PC-9 (cell line): ENCODE measurements at regions not wholly inside any gene's neighbourhood (a gene's known extent, or its start where the extent isn't known, plus 50 kb on each side); places are given as distances from the start of the nearest gene placed in this dataset.
"Not testable (repeated sequence)": the region's sequence is repeated elsewhere in the genome, so short reads cannot be mapped to it uniquely, and the experiment has no call there.

Experiments used
- BruUV-seq: library from RNA; stranded (reverse); fragments of 400-500 nt; replicated peaks from 2 replicates; lab custom pipeline; 2021; lab: Mats Ljungman, UMichigan
- CTCF ChIA-PET: fragments of 300-600 bp; sonication (Branson Sonifier 250); formaldehyde crosslinking; loops from one replicate; lab custom pipeline; 2022; ENCODE audit warnings: antibody characterized with exemption; lab: Charles Lee
- POLR2A ChIA-PET: fragments of 300-600 bp; sonication (Branson Sonifier 250); formaldehyde crosslinking; loops from one replicate; lab custom pipeline; 2022; ENCODE audit warnings: antibody characterized with exemption; ENCODE audit not compliant: unreplicated experiment; lab: Charles Lee
- DNase-seq, 2 experiments: peaks; one replicate each; pipeline versions ENCODE4 v3.0.0 to v3.0.0-alpha.2; 2015 to 2022; ENCODE audit warnings: mixed read lengths in 1 of 2
- H2AFZ ChIP-seq: fragments of 200-600 bp; sonication (generic); 2 replicates; pipeline ENCODE4 v1.8.1; 2017; ENCODE audit warnings: antibody characterized with exemption
- H3F3A ChIP-seq: fragments of 200-600 bp; sonication (generic); 2 replicates; pipeline ENCODE4 v1.8.1; 2017; ENCODE audit warnings: antibody characterized with exemption, mild to moderate bottlenecking, low read depth; ENCODE audit not compliant: insufficient read depth
- H3K27ac ChIP-seq: fragments of 200-600 bp; sonication (generic); 2 replicates; pipeline ENCODE4 v1.6.1; 2016; ENCODE audit warnings: mixed run types
- H3K27me3 ChIP-seq: fragments of 200-600 bp; sonication (generic); 2 replicates; pipeline ENCODE4 v1.6.1; 2016; ENCODE audit warnings: low read depth, mixed run types; ENCODE audit not compliant: insufficient read depth
- H3K36me3 ChIP-seq: fragments of 200-600 bp; sonication (generic); 2 replicates; pipeline ENCODE4 v1.6.1; 2016; ENCODE audit warnings: low read depth, mixed run types
- H3K4me1 ChIP-seq: fragments of 200-600 bp; sonication (generic); replicated peaks from 2 replicates; pipeline ENCODE4 v1.6.1; 2016; ENCODE audit warnings: mixed run types; ENCODE audit not compliant: insufficient read depth
- H3K4me2 ChIP-seq: fragments of 200-600 bp; sonication (generic); 2 replicates; pipeline ENCODE4 v1.6.1; 2017; ENCODE audit warnings: mixed run types
- H3K4me3 ChIP-seq: fragments of 200-600 bp; sonication (generic); 2 replicates; pipeline ENCODE4 v1.6.1; 2016; ENCODE audit warnings: mixed run types
- H3K79me2 ChIP-seq: fragments of 200-600 bp; sonication (generic); 2 replicates; pipeline ENCODE4 v1.6.1; 2017; ENCODE audit warnings: low read depth, mixed run types
- H3K9me2 ChIP-seq: fragments of 200-600 bp; sonication (generic); 2 replicates; pipeline ENCODE4 v1.8.1; 2017; ENCODE audit warnings: mild to moderate bottlenecking; ENCODE audit not compliant: insufficient read depth
- H3K9me3 ChIP-seq: fragments of 200-600 bp; sonication (generic); 2 replicates; pipeline ENCODE4 v1.8.1; 2016; ENCODE audit warnings: low read depth; ENCODE audit not compliant: insufficient read depth
- H4K20me1 ChIP-seq: fragments of 200-600 bp; sonication (generic); 2 replicates; pipeline ENCODE4 v1.8.1; 2017; ENCODE audit not compliant: insufficient read depth
- EZH2 ChIP-seq: fragments of 200-600 bp; sonication (generic); IDR thresholded peaks from 2 replicates; pipeline ENCODE4 v1.8.0; 2017; ENCODE audit warnings: antibody characterized with exemption, low read depth
- intact Hi-C: fragments of 100-400 bp; cut with micrococcal nuclease; formaldehyde crosslinking; loops from one replicate; pipeline ENCODE4 v1.10.0; 2022; ENCODE audit not compliant: unreplicated experiment
- TF ChIP-seq, protein P1 (sequence below): fragments of 200-600 bp; sonication (generic); conservative IDR thresholded peaks from 2 replicates; pipeline ENCODE4 v1.6.1; 2017; ENCODE audit warnings: mixed run types, antibody characterized with exemption, mild to moderate bottlenecking, moderate library complexity

DNA sequence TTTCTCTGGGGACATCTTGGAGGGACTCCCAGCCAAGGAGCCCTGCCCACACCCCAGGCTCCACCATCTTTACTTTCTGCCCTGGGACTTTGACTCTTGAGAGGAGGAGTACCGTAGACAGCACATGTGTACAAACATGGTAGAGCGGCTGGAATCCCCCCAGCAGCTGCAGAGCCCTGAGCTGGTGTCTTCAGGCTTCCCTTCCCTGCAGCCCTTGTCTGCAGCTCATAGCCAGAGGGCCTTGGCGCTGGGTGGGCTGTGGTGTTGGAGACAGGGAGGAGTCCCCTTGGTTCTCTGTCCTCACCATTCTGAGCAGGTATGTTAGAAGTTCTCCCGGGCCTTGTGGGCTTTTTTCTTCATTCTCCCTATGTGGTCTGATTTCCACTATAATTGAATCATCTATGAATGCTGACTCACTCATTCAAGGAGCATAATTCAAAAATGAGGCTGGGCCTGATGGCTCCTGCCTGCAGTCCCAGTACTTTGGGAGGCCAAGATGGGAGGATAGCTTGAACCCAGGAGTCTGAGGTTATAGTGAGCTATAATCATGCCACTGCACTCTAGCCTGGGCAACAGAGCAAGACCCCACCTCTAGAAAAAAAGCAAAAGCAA is 97.8 kb upstream of the MEF2A start:
- H3K4me3 ChIP-seq = no peak overlapping the region
- no peak for TF ChIP-seq EZH2
- TF ChIP-seq, protein P1, sequence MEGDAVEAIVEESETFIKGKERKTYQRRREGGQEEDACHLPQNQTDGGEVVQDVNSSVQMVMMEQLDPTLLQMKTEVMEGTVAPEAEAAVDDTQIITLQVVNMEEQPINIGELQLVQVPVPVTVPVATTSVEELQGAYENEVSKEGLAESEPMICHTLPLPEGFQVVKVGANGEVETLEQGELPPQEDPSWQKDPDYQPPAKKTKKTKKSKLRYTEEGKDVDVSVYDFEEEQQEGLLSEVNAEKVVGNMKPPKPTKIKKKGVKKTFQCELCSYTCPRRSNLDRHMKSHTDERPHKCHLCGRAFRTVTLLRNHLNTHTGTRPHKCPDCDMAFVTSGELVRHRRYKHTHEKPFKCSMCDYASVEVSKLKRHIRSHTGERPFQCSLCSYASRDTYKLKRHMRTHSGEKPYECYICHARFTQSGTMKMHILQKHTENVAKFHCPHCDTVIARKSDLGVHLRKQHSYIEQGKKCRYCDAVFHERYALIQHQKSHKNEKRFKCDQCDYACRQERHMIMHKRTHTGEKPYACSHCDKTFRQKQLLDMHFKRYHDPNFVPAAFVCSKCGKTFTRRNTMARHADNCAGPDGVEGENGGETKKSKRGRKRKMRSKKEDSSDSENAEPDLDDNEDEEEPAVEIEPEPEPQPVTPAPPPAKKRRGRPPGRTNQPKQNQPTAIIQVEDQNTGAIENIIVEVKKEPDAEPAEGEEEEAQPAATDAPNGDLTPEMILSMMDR = no peak
- H3K27me3 ChIP-seq = no peaks in the 10 kb centered on the region
- H4K20me1 ChIP-seq = no peaks in the 10 kb centered on the region
- POLR2A ChIA-PET = no interaction called here
- CTCF ChIA-PET = no interaction called here
- H3K27ac ChIP-seq = no peak overlapping the region
- peaks cover 6% of the 10 kb centered on the region; the same call in 1 of the 2 replicates for H3K9me3 ChIP-seq
- no peak overlapping the region for H2AFZ ChIP-seq
- intact Hi-C loops = no loop called here
- no peaks in the 10 kb centered on the region for H3F3A ChIP-seq
- H3K4me2 ChIP-seq = no peak overlapping the region
- no peak for DNase-seq
- H3K9me2 ChIP-seq = no peaks in the 10 kb centered on the region
- BruUV-seq = no TSS peak
- H3K4me1 ChIP-seq = no peaks in the 10 kb centered on the region
- H3K79me2 ChIP-seq = no peaks in the 10 kb centered on the region
- no peaks in the 10 kb centered on the region for H3K36me3 ChIP-seq

DNA sequence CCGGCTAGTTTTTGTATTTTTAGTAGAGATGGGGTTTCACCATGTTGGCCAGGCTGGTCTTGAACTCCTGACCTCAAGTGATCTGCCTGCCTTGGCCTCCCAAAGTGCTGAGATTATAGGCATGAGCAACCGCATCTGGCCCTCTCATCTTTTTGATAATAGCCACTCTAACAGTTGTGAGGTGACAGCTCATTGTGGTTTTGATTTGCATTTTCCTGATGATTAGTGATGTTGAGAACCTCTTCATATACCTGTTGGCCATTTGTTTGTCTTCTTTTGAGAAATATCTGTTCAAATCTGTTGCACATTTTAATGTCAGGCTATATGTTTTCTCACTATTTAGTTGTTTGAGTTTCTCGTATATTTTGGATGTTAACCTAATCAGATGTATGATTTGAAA is 95.6 kb upstream of the MEF2A start:
- H3K27me3 ChIP-seq, H3F3A ChIP-seq, intact Hi-C loops, BruUV-seq, H3K27ac ChIP-seq, DNase-seq, H2AFZ ChIP-seq, H3K9me3 ChIP-seq, H4K20me1 ChIP-seq, H3K9me2 ChIP-seq, H3K79me2 ChIP-seq, H3K4me3 ChIP-seq, H3K4me2 ChIP-seq, POLR2A ChIA-PET, H3K36me3 ChIP-seq, H3K4me1 ChIP-seq: not testable (repeated sequence)
- CTCF ChIA-PET = interaction anchor here (0.6 kb wide), 1 partner anchor 210 kb away, joined by 4 read pairs; no protein-coding TSS in a partner anchor

DNA sequence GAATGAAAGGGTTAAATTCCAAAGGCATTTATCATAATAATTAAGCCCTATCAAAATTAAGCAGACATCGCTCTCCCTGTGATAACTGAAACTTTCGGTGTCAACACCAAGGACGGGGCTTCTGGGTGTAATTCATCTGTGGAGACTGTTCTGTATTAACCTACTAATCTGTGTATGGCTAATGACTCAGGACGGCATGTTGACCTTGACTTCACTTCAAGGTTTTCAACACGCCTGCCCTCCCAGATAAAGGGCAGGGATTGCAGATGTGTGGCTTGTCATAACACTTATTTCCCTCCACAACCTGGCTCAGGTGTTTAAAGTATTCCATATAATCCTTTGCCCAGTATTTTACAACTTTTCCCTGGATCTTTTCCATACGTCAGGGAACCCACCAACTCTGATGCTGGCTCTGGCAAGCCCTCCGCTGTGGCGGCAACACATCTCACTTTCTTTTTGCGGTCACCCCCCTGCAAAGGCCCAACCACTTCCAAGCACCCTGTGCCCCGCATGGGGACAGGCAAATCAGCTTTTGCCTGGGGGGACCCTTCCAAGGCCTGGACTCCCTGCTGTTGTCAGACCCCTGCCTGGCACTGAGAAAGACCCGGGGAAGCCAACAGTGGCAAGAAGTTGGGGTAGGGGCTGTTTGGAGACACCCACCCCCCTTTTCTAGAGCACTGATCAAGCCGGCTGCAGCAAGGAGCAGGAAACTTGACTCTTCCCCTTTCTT is 93.2 kb upstream of the MEF2A start:
- peaks cover 13% of the 10 kb centered on the region for H3K4me1 ChIP-seq
- H3K27me3 ChIP-seq = no peaks in the 10 kb centered on the region
- DNase-seq = no peak
- no TSS peak for BruUV-seq
- H3K9me2 ChIP-seq = no peaks in the 10 kb centered on the region
- no peaks in the 10 kb centered on the region for H3K9me3 ChIP-seq
- H3K79me2 ChIP-seq = no peaks in the 10 kb centered on the region
- H4K20me1 ChIP-seq = no peaks in the 10 kb centered on the region
- intact Hi-C loops = no loop called here
- CTCF ChIA-PET = no interaction called here
- TF ChIP-seq, protein P1 = no peak
- no peak for TF ChIP-seq EZH2
- no peaks in the 10 kb centered on the region for H3F3A ChIP-seq
- no peak overlapping the region for H3K27ac ChIP-seq
- no peaks in the 10 kb centered on the region for H3K36me3 ChIP-seq
- no peak overlapping the region for H2AFZ ChIP-seq
- H3K4me3 ChIP-seq = no peak overlapping the region
- H3K4me2 ChIP-seq = no peak overlapping the region
- POLR2A ChIA-PET = interaction anchor here (0.6 kb wide), 1 partner anchor 9 kb away, joined by 5 read pairs; no protein-coding TSS in a partner anchor
